Panc1 (cell line): ENCODE measurements at regions not wholly inside any gene's neighbourhood (a gene's known extent, or its start where the extent isn't known, plus 50 kb on each side); places are given as distances from the start of the nearest gene placed in this dataset.
A peak's percentile ranks its signal among the peaks of the same experiment; 100 is the strongest.

Source experiments
- ATAC-seq: fragments of 200-7000 bp; cut with Tn5 transposase; 2 replicates; pipeline ENCODE4 v1.9.1; 2020; ENCODE audit warnings: mild to moderate bottlenecking, moderate library complexity
- BruUV-seq: library from RNA; stranded (reverse); fragments of 400-500 nt; replicated peaks from 2 replicates; lab custom pipeline; 2021; lab: Mats Ljungman, UMichigan
- CTCF ChIA-PET: fragments of 300-600 bp; sonication (Branson Sonifier 250); formaldehyde crosslinking; loops from one replicate; lab custom pipeline; 2022; ENCODE audit warnings: antibody characterized with exemption; lab: Charles Lee
- POLR2A ChIA-PET: fragments of 300-600 bp; sonication (Branson Sonifier 250); formaldehyde crosslinking; loops from one replicate; lab custom pipeline; 2022; ENCODE audit warnings: antibody characterized with exemption; lab: Charles Lee
- DNase-seq: peaks from one replicate; pipeline ENCODE4 v3.0.0-alpha.2; 2010; ENCODE audit warnings: low read depth, low spot score
- H3K27ac ChIP-seq: 2 replicates; pipeline ENCODE4 v1.5.1; 2011; ENCODE audit warnings: mild to moderate bottlenecking, low read length, inconsistent platforms
- H3K27me3 ChIP-seq: fragments of 200-500 bp; sonication (Bioruptor generic); 2 replicates; pipeline ENCODE4 v1.6.0; 2014; ENCODE audit warnings: low read length, inconsistent platforms; ENCODE audit not compliant: control insufficient read depth, insufficient read depth
- H3K36me3 ChIP-seq: fragments of 200-500 bp; sonication (Bioruptor generic); 2 replicates; pipeline ENCODE4 v1.5.1; 2014; ENCODE audit warnings: inconsistent platforms, mild to moderate bottlenecking, low read length, moderate library complexity; ENCODE audit not compliant: control insufficient read depth, insufficient read depth
- H3K4me1 ChIP-seq: 2 replicates; pipeline ENCODE4 v1.5.1; 2011; ENCODE audit warnings: inconsistent platforms, mild to moderate bottlenecking, low read length, moderate library complexity; ENCODE audit not compliant: control insufficient read depth, insufficient read depth
- H3K4me3 ChIP-seq, 2 experiments: 2 replicates each; pipeline ENCODE4 v1.5.1; 2011 to 2012; ENCODE audit warnings: low read depth in 2 of 2, low read length in 2 of 2, mild to moderate bottlenecking in 2 of 2, inconsistent platforms in 1 of 2, moderate library complexity in 1 of 2
- H3K9me3 ChIP-seq: fragments of 200-500 bp; sonication (Bioruptor generic); 2 replicates; pipeline ENCODE4 v1.5.1; 2014; ENCODE audit warnings: low read depth, mild to moderate bottlenecking, inconsistent platforms, low read length, moderate library complexity; ENCODE audit not compliant: control insufficient read depth, insufficient read depth
- CTCF ChIP-seq: fragments of 450-650 bp; IDR thresholded peaks from 2 replicates; pipeline ENCODE4 v1.5.1; 2017; ENCODE audit warnings: mild to moderate bottlenecking
- POLR2AphosphoS5 ChIP-seq: IDR thresholded peaks from 2 replicates; pipeline ENCODE4 v1.6.1; 2012; ENCODE audit warnings: mild to moderate bottlenecking, low read depth, low read length, moderate library complexity
- SIN3A ChIP-seq: IDR thresholded peaks from 2 replicates; pipeline ENCODE4 v1.6.1; 2012; ENCODE audit warnings: low read depth, mild to moderate bottlenecking, low read length, moderate library complexity, borderline replicate concordance; ENCODE audit not compliant: insufficient read depth
- TCF7L2 ChIP-seq: IDR thresholded peaks from 2 replicates; pipeline ENCODE4 v1.6.1; 2011; ENCODE audit warnings: mild to moderate bottlenecking, low read depth, low read length, inconsistent platforms
- in situ Hi-C: cut with HindIII; loops from 2 replicates; pipeline ENCODE4 v1.10.0; 2016; ENCODE audit warnings: low sequenced_read_pairs, low pct_unique_long_range_greater_than_20kb
- intact Hi-C: fragments of 100-400 bp; cut with micrococcal nuclease; formaldehyde crosslinking; loops from one replicate; pipeline ENCODE4 v1.10.0; 2022; ENCODE audit not compliant: unreplicated experiment
- TF ChIP-seq, protein P1 (sequence below), 2 experiments: IDR thresholded peaks; 2 replicates each; pipeline ENCODE4 v1.6.1; 2011 to 2012; ENCODE audit warnings: low read depth in 2 of 2, control low read depth in 1 of 2, low read length in 1 of 2, mild to moderate bottlenecking in 1 of 2, moderate library complexity in 1 of 2; ENCODE audit not compliant: insufficient read depth in 1 of 2

DNA sequence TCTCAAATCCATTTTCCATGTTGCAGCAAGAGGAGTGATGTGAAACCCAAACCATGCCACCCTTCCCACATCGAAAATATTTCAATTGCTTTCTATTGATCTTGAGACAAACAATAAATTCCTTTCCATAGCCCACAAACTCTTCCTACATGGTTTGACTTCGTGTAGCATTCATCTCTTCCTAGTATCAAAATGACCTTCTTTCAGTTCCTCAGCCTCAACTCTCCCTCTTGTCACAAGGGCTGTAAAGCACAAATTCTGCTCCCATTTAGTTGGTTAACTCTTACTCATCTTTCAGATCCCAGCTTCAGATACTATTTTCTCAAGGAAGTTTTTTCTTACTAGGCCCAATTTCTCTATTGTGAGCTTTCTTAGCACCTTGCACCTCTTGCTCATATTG, 99.0 kb downstream of the ZNF281 start:
- in situ Hi-C loops, result no loop called here
- TF ChIP-seq POLR2AphosphoS5 (no peak), TCF7L2 (no peak), CTCF (no peak)
- TF ChIP-seq, protein P1, sequence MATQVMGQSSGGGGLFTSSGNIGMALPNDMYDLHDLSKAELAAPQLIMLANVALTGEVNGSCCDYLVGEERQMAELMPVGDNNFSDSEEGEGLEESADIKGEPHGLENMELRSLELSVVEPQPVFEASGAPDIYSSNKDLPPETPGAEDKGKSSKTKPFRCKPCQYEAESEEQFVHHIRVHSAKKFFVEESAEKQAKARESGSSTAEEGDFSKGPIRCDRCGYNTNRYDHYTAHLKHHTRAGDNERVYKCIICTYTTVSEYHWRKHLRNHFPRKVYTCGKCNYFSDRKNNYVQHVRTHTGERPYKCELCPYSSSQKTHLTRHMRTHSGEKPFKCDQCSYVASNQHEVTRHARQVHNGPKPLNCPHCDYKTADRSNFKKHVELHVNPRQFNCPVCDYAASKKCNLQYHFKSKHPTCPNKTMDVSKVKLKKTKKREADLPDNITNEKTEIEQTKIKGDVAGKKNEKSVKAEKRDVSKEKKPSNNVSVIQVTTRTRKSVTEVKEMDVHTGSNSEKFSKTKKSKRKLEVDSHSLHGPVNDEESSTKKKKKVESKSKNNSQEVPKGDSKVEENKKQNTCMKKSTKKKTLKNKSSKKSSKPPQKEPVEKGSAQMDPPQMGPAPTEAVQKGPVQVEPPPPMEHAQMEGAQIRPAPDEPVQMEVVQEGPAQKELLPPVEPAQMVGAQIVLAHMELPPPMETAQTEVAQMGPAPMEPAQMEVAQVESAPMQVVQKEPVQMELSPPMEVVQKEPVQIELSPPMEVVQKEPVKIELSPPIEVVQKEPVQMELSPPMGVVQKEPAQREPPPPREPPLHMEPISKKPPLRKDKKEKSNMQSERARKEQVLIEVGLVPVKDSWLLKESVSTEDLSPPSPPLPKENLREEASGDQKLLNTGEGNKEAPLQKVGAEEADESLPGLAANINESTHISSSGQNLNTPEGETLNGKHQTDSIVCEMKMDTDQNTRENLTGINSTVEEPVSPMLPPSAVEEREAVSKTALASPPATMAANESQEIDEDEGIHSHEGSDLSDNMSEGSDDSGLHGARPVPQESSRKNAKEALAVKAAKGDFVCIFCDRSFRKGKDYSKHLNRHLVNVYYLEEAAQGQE (IDR thresholded peaks at IDR 0.05; ENCODE audit: insufficient read depth in 1 of 2, low read depth in 2 of 2, low read length in 1 of 2), result no peak
- Histone ChIP-seq H3K9me3 (no peaks in the 10 kb centered on the region), H3K4me3 (no peak overlapping the region), H3K27ac (no peak overlapping the region), H3K4me1 (no peaks in the 10 kb centered on the region; the same call in 1 of the 2 replicates), H3K36me3 (no peaks in the 10 kb centered on the region), H3K27me3 (no peaks in the 10 kb centered on the region)
- no peak for DNase-seq
- POLR2A ChIA-PET, result no interaction called here
- CTCF ChIA-PET, result no interaction called here
- no peak for ATAC-seq
- BruUV-seq, result no TSS peak
- intact Hi-C loops, result no loop called here

DNA sequence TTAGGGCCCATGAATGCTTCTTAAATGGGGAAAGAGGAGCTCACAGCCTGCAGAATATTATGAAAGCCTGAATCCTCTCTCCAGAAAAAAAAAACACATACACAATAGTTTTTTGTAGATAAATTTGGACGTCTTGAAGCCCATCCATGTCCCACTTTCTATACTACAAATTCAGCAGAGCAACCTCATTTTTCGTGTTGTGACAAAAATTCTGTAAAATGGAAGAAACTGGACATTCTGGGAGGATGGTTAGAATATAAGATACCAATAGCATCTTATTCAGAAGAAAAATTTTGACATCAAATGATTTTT, 102.1 kb downstream of the ZNF281 start:
- Histone ChIP-seq H3K4me1 (peaks cover 3% of the 10 kb centered on the region), H3K4me3 (no peak overlapping the region), H3K36me3 (no peaks in the 10 kb centered on the region), H3K27me3 (no peaks in the 10 kb centered on the region), H3K27ac (no peak overlapping the region), H3K9me3 (no peaks in the 10 kb centered on the region)
- intact Hi-C loops (loop anchor here (10.0 kb wide), 3 partner anchors 177 to 623 kb away; no protein-coding TSS in a partner anchor), in situ Hi-C loops (no loop called here)
- DNase-seq (no peak), ATAC-seq (no peak)
- CTCF ChIA-PET, result interaction anchor here (0.6 kb wide), 2 partner anchors 36 to 252 kb away, joined by 3 to 4 read pairs; no protein-coding TSS in a partner anchor
- no TSS peak for BruUV-seq
- TF ChIP-seq, protein P1 (IDR thresholded peaks at IDR 0.05; ENCODE audit: insufficient read depth in 1 of 2, low read depth in 2 of 2, low read length in 1 of 2), result no peak
- TF ChIP-seq SIN3A, result no peak
- TF ChIP-seq CTCF, result peak; percentile 64; the same call in 1 of the 2 replicates
- no peak for TF ChIP-seq TCF7L2
- no peak for TF ChIP-seq POLR2AphosphoS5
- POLR2A ChIA-PET, result interaction anchor here (0.7 kb wide), 1 partner anchor 12 kb away, joined by 6 read pairs; no protein-coding TSS in a partner anchor
